Right renal cortex interstitium (tissue), 3 donors: ENCODE measurements at regions not wholly inside any gene's neighbourhood (a gene's known extent, or its start where the extent isn't known, plus 50 kb on each side); places are given as distances from the start of the nearest gene placed in this dataset.

Experiments
- DNase-seq, 3 donors: peaks; one replicate each; pipeline ENCODE4 v3.0.0-alpha.2; 2013; ENCODE audit warnings: low read depth in 3 of 3, low spot score in 2 of 3

DNA sequence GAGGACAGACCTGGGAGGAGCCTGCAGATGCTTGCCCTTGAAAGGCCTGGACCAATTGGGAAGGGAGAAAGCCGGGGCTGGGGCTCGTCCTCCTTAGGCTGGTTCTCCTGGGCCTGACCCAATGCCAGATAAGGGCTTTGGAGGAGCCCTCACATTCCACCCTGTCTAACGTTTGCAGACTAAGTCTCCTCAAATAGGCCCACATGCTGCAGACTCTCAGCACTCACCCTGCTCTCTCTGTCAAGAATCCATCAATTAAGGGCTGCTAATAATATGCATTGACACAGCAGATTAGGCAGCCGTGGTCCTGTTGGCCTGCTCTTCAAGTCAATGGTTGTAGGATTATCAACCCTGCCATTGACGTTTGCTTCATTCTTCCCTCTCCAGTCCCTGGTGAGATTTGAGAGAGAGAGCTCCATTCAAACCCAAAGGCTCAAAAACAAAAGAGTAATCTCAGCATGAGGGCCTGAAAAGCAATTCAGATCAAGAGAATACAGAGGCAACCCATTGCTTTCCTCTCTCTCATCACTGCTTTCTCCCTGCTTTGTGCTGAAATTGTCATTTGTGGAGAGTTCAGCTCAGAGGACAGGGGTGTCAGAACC lies 167.6 kb downstream of the INSIG2 start:
- no peak for DNase-seq

DNA sequence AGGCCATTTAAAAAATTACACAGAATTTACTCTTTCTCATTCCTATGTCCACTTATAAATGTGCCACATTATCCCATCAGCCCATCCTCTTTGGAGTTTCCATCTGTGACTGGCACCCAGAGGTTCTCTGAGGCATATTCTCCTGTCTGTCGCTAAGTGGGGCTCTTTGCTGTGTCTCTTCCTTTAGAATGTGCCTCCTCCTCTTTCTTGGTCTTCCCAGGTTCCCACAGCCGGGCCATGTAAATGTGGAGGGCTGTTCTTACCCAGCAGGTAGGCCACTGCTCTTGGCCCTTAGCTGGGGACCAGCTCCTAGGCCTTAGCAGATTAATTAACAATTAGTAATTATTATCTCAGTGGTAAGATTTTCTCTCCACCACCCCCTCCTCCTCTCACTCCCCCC lies 167.0 kb downstream of the INSIG2 start:
- DNase-seq = no peak

DNA sequence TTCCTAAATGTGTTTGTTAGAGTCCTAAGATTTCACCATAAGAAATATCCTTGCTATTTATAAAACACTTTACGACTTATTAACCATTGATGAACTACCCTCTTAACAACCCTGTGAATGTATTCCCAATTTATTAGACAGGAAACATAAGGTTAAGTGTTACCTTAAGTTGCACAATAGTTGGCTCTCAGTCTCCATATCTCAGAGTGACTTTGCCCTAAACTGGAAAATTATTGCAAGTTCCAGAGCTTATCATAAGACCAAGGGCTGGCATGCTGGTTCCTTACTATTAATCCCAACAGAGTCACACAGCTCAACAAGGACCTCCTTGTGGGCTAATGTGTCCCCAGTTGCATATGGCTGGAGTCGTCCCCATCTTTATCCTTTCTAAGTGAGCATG lies 165.8 kb downstream of the INSIG2 start:
- no peak for DNase-seq

DNA sequence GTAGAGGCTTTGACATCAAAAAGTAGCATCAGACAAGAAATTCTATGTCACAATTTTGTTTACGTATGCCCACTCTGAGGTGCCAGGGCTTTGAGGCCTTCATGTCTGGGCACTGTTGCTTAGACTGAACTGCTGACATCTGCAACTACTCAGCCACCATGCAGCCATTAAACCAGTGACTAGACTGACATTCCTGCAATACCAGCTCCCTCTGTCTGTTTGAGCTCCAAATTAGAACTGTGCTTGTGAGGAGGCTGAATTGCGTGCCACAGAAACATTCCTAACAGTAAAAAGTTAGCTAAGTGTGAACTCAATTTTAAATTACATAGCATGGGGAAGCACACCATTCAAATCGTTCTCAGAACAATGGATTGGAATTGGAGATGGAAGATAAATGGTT lies 163.2 kb downstream of the INSIG2 start:
- peak in 1 of 3 donors; percentile 16 for DNase-seq

DNA sequence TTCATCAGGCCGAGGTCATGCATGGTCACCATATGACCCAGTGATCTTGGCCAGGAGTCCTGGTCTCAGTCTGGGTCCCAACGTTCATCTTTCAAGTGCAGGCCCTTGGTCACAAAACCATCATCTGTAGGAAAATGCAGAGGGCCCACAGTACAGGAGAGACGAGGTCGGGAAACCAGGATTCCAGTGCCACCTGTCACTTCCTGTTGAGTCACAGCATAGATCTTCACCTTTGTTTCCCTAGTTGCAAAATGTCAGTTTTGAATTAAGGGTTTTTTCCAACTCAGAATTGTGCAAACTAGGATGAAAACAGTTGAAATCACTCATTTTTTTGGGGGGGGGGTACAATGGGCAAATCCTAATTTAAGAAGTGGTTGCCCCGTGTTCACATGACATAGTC lies 162.2 kb downstream of the INSIG2 start:
- no peak for DNase-seq

DNA sequence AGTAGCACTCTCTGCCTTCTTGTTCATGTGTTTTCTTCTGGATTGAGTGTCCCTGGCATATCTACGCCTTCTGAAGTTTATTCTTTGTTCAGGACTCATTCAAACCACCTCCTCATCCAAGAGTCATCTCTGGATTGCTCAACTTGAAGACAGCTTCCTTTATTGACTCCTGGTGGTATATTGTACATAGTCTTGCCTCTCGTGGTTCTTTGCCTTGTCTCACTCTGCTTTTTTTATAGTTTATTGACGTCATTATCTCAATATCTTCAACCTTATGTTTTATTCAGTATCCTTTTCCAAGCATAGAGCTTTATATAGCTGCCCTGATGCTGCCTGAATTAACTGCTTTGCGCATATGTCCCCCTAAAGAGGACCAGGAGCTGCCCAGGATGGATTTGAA lies 161.7 kb downstream of the INSIG2 start:
- DNase-seq = no peak

DNA sequence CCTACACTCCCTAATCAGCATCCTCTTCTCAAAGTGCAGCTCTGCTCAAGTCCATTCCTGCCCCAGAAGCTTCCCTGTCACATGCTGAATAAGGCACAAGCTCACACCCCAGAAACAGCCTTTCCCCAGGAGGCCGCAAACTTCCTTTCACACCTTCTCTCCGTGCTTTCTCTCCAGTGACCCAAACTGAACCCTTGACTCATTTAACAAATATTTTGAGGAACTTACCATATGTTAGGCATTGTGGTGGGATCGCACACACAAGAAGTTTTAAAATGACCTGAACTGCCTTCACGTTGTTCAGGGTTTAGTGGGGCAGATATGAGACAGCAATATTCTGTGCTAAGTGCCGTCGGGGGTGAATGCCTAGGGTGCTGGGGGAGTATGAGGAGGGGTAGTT lies 161.3 kb downstream of the INSIG2 start:
- DNase-seq = no peak

DNA sequence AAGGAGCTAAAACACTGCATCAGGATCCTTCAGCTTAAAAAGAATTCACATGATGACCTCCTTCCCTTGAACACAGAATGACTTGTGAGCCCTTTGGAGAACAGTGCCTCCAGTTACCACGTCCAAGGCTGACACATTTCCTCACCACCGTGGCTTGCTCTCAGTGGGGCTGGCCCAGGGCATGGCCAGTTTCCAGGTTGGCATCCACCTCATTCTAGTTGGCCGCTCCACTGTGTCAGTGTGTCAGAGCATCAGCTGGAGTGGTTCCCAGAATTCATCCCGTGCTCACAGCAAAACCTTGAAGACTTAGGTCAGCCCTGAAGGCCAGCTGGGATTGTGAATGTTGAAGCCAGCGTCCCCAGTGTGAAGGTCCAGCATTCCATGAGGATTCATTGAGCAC lies 158.5 kb downstream of the INSIG2 start:
- no peak for DNase-seq

DNA sequence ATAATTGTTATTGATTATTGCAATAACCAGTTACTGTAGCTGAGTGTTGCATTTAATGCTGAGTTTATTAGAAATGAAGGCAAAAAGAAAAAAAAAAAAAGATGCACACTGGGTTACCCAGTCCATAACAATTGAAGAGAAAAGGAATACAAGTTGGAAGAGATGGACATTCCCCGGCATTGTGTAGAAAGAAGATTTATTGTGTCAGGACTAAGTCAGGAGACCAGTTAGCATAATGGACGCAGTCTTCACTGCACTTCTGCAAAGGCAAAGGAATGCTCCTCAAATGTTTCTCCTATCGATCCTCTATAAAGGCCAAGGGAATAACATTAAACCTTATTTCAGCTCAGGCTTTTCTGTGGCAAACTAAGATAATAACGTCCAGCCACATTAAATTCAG lies 157.8 kb downstream of the INSIG2 start:
- no peak for DNase-seq

DNA sequence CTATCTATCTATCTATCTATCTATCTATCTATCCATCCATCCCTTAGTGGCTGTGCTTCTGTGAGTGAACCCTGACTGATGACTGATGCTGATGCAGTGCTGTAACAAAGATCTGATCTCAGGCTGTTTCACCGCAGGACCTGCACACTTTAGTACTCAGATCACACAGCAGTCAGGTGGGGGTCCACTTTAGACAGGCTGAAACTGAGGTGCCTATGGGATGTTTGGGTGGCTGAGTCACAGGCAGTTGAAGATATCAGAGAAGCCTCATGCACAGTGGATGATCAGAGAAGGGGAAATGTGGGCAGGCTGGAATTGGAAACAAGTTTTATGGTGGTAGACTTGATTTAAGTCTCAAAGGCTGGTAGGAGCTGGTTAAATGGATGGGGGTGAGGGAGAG lies 156.4 kb downstream of the INSIG2 start:
- DNase-seq = no peak

DNA sequence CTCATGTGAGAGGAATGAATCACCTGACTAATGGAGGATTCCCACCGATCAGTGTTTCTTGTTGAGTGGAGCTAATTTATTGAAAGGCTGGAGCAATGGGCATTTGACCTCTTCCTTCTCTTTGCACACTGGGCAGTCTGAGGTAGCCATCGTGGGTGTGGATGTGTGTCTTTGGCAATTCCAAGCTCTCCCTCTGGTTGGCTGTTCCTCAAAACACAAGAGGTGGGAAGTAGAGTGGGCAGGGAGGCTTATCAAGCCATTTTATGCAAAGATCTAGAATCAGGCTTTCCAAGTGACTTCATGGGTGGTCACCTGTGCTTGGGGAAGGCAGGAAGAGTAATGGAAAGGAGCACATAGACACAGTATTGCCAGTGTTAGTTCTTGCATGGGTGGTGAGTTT lies 154.8 kb downstream of the INSIG2 start:
- no peak for DNase-seq

DNA sequence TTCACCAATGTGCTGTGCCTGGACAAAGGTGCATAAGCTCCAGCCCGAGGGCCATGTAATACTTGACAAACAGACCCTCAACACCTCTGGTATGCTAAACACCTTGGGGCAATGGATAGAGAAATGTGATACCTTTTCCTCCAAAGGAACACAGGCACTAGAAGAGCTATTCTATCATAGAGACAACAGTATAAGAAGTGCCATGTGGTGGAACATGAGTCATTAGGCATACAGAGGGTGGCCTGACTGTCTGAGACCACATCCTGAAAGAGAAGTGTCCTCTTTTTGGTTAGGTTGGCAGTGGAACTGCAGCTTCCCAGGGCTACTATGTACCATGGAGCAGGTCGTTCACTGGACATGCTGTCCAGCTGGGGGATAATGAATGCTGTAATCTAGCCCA lies 153.9 kb downstream of the INSIG2 start:
- DNase-seq = no peak

DNA sequence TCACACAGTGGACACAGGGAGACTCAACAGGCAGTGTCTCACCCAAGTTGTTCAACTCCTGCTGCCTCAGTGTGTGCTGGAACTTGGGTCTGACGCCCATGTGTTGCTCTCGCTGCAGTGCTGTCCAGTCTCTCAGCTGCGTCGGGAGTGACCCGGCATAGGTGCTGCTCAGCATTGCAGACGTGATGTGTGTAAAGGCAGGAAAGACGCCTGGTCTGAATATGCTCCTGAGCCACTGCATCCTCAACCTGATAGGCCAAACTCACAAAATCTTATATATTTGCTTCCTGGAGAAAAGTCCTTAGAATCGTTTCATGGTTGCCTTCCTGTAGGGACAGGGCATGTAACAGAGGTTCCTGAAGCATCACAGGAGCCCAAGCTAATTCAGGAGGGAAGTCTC lies 152.9 kb downstream of the INSIG2 start:
- no peak for DNase-seq

DNA sequence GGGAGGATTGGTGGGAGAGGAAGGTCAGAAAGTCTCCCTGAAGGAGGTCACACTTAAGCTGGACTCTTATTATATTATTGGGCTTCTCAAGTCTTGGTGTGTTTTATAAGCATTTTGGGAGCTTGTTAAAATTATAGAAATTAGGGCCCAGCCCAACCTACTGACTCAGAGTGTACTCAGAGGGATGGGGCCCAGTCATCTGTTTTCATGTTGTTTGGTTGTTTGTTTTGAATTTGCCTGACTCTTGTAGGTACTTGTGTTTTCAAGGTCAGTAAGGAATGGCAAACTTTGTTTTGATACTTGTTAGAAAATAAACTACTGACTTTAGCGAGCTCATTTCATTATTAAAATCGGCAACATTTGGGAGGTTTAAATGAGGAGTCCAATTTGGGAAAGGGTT lies 152.0 kb downstream of the INSIG2 start:
- no peak for DNase-seq

DNA sequence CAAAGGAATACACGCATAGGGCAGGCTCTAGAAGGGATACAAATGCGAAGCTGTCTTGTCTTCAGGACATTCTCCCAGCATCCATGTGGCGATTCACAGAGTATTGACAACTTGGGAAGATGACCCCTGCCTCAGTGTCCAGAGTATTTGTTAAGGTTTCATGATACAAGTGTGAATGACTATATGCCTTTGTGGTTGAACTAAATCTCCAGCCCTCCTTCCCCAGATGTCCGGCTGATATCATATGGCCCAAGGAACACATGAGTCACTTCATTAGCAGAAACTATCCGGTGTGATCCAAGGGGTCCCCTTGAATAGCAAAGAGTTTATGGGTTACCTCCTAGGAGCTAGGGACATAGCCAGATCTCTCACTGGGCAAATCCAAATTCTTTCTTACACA lies 151.0 kb downstream of the INSIG2 start:
- DNase-seq = no peak

DNA sequence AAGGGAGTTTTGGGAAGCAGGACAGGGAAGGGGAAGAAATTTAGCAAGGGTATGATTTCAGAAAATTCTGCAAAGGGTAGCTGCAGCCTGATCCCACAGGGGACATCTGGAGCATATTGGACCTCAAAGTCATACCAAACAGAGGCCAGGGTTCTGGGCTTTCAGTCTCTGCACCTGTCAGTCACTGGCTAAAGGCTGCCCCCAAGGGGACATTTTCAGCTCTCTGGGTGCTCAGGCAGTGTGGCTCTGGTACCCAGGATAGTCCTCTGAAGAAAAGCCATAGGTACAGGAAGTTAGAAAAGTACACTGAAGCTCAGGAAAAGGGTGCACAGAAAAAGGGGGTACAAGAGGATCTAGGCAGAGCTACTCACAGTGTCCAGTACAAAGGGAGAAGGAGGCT lies 149.2 kb downstream of the INSIG2 start:
- DNase-seq = no peak

DNA sequence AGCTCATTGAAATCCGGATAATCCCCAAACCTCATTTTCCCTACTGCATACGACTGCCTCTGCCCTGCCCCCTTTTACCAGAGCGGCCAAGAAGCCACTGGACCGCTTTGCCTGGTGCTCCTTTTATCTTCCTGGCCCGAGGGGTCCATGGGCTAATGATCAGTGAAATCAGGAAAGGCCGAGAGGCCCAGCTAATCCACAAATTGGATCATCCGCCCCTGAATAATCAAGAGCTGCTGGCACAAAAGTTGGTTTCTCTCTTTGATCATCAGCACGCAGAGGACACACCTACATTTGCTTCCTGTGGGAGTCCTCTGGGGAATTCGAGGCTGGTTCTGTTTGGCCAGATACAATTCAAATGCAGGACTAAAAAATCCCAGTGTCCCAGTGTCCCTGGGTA lies 144.5 kb downstream of the INSIG2 start:
- no peak for DNase-seq

DNA sequence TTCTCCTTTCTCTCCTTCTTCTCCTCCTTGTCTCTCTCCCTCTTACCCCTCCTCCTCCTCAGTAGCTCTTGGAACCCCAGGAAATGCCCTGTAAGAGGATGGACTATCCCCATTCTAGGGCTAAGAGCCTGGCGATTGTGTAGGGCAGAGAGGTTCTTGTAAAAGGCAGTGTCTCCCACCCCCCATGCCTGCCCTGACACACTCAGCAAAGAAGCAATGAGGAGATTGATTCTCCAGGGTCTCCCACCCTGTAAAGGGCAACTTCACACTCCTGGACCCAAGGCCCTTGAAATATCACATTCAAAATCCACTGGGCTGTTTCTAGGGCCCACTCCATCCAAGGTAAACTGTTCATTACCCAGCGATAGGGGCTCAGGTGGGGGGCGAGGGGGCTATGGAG lies 144.1 kb downstream of the INSIG2 start:
- DNase-seq = no peak

DNA sequence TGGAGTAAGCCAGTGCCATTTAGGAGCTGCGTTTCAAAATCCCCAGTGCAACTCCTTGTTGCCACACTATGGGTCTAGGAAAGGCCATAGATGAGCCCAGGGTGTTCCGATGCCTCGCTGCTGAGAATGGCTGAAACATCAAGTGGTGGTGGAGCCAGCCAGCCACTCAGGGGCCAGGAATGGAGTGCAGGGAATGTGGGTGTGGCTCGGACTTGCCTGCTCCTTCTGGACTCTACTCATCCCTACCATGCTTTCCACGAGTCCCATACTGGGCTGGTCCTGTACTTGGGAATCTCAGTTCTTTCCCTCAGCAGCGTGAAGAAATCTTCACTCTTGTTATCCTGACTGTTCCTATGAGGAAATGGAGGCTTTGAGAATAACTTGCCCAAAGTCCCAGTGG lies 143.5 kb downstream of the INSIG2 start:
- DNase-seq = no peak

DNA sequence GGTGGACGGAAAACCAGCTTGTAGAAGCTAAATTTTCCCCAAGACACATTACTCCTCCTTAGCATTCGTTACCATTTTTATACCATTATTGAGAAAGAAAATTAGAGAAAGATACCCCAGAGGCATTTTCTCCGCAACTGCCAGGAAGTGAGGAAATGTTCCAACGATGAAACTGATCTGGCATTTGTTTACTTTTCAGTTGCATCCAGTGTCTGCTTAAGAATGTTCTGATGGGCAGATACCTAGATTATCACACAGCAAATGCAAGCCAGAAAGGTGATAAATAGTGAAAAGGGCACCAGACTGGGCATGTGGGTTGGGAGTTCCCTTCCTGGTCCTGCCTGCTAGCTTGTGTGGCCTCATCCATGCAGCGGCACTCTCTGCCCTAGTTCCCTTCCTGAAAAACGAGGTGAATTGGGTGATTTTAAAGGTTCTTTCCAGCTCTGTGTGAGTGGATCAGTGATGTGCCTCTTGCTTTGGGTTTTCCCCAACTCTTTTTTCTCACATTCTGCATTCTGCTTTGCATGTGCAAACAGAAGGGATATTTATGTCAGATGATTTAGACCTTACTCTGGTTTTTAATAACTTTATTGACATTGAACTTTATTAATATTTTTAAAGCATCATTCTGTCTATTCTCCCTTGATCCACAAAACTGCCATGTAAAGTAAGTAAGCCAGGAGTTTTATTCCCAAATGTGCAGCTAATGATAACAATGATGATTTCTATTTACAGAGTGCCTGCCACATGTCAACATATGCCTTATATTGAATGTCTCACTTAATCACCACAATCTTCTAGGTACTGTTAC lies 139.6 kb downstream of the INSIG2 start:
- DNase-seq = no peak

DNA sequence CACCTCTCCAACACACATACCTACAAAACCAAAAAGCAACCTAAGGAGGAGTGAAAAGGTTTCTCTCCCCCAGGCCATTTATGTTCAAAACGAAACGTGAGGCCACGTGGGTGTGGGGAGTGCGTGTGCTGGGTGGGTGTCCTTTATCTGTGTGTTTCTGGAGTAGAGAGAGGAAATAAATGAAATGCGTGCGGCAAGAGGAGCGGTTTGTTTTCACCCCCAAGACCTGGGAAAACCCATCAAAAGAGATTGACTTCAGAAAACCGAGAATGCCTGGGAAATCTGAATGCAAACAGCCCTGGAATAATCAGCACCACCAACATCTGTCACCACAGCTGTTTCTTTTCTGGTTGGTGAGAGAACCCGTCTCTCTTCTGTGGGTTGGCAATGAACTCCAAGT lies 137.4 kb downstream of the INSIG2 start:
- DNase-seq = no peak

DNA sequence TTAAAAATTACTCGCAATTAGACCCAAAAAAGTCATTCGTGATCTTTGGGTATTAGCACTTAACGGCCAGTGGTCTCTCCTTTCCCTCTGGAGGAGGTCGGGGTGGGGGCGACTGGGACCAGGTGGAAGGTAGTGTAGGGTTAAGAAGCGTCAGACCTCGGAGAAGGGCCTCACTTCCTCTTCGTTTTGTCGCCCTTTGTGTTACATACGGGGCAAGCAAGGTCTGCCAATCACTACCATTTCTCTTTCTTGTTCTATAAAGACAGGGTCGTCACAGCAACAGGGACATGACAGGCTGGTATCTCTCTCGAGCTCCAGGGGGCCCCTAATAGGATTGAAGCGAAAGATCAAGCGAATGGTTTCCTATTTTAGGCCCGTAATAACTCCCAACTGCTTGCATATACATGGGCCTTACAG lies 136.6 kb downstream of the INSIG2 start:
- no peak for DNase-seq
